Activated CD4-positive, alpha-beta T cell treated with anti-CD3 and anti-CD28 coated beads, Interleukin-2, amount 50 U/mL, for 24 hours (primary cell): ENCODE measurements at regions not wholly inside any gene's neighbourhood (a gene's known extent, or its start where the extent isn't known, plus 50 kb on each side); places are given as distances from the start of the nearest gene placed in this dataset.

Experiments
- DNase-seq, 2 donors: peaks; one replicate each; pipeline ENCODE4 v3.0.0-alpha.2; 2020; ENCODE audit warnings: low read depth in 1 of 2, low spot score in 1 of 2

DNA sequence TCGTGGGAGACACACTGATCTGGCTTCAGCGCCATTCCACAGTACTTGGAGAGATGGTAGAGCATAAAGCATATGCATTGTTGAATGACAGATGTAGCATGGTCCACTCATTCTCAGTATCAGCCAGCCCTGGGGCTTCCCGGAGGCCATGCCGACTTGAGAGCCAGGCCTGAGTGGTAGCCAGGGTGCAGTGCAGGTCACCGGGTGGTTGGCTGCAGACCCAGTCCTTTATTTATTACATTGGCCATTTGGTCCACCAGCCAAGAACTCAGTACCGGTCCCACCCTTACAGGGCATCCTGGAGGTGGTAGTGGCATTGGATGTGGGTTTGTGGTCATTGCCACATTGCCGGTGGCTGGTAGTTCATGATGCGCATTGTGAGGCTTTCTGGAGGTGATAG, 121.6 kb upstream of the RTL1 start:
- no peak for DNase-seq

DNA sequence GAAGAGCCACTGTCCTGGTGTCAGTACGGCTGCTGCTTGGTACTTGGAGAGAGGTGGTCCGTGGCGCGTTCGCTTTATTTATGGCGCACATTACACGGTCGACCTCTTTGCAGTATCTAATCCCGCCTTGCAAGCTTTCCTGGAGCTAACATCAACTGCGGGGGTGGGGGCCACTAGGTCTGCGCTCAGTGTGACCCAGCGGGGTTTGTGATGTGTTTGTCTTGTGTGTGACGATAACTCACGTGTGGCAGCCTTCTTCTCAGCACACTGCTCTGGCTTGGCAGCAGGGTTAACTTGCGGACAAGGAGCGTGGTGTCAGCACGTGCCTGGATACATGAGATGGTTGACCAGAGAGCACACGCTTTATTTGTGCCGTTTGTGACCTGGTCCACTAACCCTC, 122.2 kb upstream of the RTL1 start:
- no peak for DNase-seq

- DNase-seq: no peak
These were observed 122.8 kb upstream of the RTL1 start for GRCh38 chr14:101026341-101026740.

- DNase-seq: no peak
These were observed 123.8 kb upstream of the RTL1 start for GRCh38 chr14:101027291-101027690.

DNA sequence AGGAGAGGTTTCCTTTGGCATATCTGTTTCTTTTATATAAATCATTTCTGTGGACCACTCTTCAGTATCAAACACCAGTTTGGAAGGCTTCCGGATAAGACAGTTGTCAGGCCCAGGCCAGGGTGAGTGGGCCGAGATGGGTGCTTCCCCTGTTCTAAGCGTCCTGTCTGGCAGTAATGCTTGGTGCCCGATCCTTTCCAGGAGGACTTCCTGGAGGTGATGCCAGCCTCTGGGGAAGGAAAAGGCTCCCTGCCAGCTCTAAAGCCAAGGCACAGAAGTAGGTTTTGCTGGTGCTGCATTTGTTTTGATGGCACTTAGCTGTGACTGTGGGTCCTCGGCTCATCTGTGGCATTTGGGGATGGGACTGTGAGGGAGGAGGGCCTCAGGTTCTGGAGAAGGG, 124.4 kb upstream of the RTL1 start:
- DNase-seq: no peak

DNA sequence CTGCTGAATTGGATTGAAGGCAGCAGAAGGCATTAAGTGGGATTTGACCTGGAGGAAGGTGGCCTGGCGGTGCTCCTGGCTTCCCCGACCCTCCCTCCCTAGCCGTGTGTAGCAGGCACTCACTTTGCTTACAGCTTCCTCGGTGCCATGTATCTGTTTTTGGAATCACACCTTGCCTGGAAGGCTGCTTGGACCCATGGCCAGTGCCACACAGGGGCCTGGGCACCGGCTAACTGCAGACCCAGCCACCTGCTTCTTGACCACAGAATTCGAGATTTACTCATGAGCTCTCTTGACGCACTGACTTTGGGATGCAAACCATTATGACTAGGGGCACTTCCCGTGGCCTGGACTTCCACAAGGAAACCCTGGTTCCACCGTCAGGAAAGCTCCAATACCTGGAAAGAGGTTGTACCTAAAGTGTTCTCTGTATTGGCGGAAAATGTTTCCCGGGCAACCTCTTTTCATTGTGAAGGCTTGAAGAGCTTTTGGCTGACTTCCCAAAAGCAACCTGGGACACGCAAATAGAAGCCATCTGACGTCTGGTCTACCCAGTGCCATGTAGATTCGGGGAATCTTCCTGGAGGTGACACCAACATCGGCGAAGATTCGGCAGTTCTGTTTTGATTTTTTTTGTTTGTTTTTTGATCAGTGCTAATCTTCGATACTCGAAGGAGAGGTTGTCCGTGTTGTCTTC, 125.6 kb upstream of the RTL1 start:
- DNase-seq: no peak

GRCh38 chr14:101029668-101030290, 126.3 kb upstream of the RTL1 start:
- DNase-seq: no peak

DNA sequence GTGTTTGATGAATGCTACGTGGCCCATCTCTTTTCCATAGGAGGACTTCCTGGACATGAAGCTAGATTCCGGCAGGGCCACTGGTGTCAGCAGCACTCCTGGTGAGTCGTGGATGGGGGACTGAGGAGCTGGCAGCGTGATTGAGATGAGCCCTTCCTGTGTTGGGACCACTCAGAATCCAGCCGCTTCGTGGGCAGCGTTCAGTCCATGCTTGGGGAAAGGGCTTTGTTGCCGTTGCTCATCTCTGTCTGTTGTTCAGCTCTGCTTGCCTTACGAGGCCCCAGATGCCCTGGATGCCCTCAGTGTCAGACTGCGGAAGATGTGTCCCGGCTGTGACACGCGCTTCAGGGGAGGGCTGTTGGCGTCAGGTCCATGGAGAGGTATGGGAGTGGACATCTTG, 127.1 kb upstream of the RTL1 start:
- no peak for DNase-seq

GRCh38 chr14:101031186-101031585, 127.7 kb upstream of the RTL1 start:
- DNase-seq: no peak

DNA sequence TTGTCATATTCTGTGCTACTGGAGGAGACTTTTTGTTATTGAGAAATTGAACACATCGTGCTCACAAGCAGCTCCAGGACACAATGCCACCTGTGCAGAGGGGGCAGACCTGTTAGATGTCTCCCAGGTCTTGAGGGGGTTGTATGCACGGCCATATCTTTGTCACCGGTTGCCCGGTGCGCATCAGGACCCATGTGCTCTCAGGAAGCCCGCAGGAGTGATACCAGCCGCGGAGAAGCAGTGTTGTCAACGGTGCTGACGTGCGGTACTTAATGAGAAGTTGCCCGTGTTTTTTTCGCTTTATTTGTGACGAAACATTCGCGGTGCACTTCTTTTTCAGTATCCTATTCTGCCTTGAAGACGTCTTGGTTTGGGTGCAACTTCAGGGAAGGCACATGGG, 128.2 kb upstream of the RTL1 start:
- DNase-seq: no peak

- DNase-seq: no peak
These were observed 128.9 kb upstream of the RTL1 start for GRCh38 chr14:101032433-101032832.

- no peak for DNase-seq
These were observed 129.5 kb upstream of the RTL1 start for GRCh38 chr14:101033006-101033405.

DNA sequence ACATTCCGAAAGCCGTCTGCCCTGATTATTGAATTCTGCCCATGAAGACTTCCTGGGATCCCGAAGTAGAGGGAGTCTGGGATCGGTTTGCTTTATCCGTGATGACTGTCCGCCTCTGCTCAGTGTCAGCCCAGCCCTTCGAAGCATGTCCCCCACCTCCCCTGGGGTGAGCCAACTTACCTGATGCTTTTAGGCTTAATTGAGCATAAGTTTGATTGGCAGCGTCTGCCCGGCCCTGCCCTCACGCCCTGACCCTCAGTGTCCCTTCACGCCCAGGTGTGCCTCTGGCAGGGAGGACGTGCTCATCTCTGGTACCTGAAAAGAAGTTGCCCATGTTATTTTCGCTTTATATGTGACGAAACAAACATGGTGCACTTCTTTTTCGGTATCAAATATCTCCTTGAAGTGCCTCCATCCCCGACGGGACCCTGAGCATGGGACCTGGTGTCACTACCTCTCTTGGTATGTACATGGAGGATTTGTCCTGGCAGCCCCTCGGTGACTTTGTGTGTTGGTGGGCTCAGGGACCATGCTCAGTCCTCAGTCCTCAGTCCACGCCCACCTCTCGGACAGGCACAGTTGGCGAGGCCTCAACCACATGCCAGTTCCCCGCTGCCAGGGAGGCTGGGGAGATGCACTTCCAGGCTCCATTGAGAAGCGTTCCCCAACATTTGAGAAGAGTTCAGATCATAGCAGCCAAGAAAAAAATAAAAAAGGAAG, 130.1 kb upstream of the RTL1 start:
- no peak for DNase-seq

GRCh38 chr14:101034986-101035385, 131.5 kb upstream of the RTL1 start:
- no peak for DNase-seq

GRCh38 chr14:101035466-101036225, 132.1 kb upstream of the RTL1 start:
- no peak for DNase-seq

- DNase-seq: no peak
These were observed 133.7 kb upstream of the RTL1 start for GRCh38 chr14:101037021-101037817.

DNA sequence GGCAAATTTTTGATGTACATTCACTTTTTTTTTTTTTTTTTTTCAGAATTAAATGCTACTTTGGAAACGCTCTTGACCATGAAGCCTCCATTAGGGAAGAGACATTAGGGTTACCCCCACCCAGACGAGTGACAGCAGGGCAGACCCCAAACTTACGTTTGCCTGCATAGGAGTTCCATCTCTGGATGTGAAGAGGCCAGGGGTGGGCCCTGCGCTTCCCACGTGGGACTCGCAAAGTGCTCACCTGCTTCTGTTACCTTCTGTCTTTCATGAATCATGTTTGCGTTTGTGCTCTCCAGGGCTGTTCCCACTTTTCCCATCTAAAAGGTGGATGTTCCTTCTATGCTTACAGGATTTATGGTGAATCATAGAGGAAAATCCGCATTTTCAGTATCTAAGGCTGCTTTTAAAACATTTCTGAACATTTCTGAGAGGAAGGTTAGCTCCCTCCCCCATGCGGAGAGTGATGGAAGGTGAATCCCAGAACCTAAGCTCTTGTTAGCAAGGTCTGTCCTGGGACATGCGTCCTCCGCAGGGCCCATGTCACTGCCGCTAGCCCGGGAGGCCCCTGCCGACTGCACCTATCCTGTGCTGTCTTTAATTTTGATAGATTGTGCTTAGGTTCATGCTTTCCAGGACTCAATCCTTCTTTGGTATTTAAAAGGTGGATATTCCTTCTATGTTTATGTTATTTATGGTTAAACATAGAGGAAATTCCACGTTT, 135.7 kb upstream of the RTL1 start:
- DNase-seq: no peak

GRCh38 chr14:101039755-101040138, 136.2 kb upstream of the RTL1 start:
- DNase-seq: no peak

- no peak for DNase-seq
These were observed 137.3 kb upstream of the RTL1 start for GRCh38 chr14:101040538-101041442.
